Prostate gland (tissue), 2 donors: ENCODE measurements at regions not wholly inside any gene's neighbourhood (a gene's known extent, or its start where the extent isn't known, plus 50 kb on each side); places are given as distances from the start of the nearest gene placed in this dataset.

Source experiments
- CTCF ChIP-seq, 4 experiments: fragments of 200-600 bp in 2 of 4; fragments of 450-650 bp in 2 of 4; sonication (generic) in 2 of 4; IDR thresholded peaks; 1 replicate in 3 of 4; 2 replicates in 1 of 4; pipeline ENCODE4 v1.5.1; 2016 to 2019; ENCODE audit warnings: antibody characterized with exemption in 4 of 4, mild to moderate bottlenecking in 2 of 4, moderate library complexity in 2 of 4
- POLR2A ChIP-seq: fragments of 450-650 bp; IDR thresholded peaks from one replicate; pipeline ENCODE4 v1.6.1; 2016; ENCODE audit warnings: antibody characterized with exemption, mild to moderate bottlenecking
- POLR2AphosphoS5 ChIP-seq: sonication (generic); formaldehyde crosslinking; IDR thresholded peaks from one replicate; pipeline ENCODE4 v1.6.1; 2017; ENCODE audit warnings: antibody characterized with exemption

DNA sequence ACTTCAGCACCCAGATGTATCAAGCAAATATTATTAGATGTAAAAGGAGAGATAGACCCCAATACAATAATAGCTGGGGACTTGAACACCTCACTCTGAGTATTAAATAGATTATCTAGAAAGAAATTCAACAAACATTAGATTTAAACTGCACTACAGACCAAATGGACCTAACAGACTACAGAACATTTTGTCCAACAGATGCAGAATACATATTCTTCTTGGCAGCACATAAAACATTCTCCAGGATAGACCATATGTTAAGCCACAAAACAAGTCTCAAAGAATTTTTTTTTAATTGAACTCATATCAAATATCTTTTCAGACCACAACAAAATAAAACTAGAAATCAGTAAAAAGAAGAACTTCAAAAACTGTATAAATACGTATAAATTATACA lies 130.4 kb downstream of the MTERF1 start:
- TF ChIP-seq CTCF (IDR thresholded peaks at IDR 0.05): no peak
- no peak for TF ChIP-seq POLR2AphosphoS5
- no peak for TF ChIP-seq POLR2A
